MM.1S (cell line): ENCODE measurements at regions not wholly inside any gene's neighbourhood (a gene's known extent, or its start where the extent isn't known, plus 50 kb on each side); places are given as distances from the start of the nearest gene placed in this dataset.

Experiments
- DNase-seq: peaks from one replicate; pipeline ENCODE4 v3.0.0-alpha.2; 2015
- H2AFZ ChIP-seq: fragments of 300-600 bp; sonication (generic); 2 replicates; pipeline ENCODE4 v1.6.0; 2016; ENCODE audit warnings: antibody characterized with exemption, low read length
- H3F3A ChIP-seq: fragments of 300-600 bp; sonication (generic); 2 replicates; pipeline ENCODE4 v1.6.1; 2016; ENCODE audit warnings: mild to moderate bottlenecking, antibody characterized with exemption, low read length, moderate library complexity, mixed read lengths; ENCODE audit not compliant: insufficient read depth
- H3K27ac ChIP-seq: fragments of 300-600 bp; sonication (generic); 2 replicates; pipeline ENCODE4 v1.5.1; 2016; ENCODE audit warnings: mild to moderate bottlenecking, low read length
- H3K27me3 ChIP-seq: fragments of 300-600 bp; sonication (generic); replicated peaks from 2 replicates; pipeline ENCODE4 v1.6.0; 2016; ENCODE audit warnings: low read length; ENCODE audit not compliant: insufficient read depth
- H3K36me3 ChIP-seq: fragments of 300-600 bp; sonication (generic); replicated peaks from 2 replicates; pipeline ENCODE4 v1.6.1; 2016; ENCODE audit warnings: mild to moderate bottlenecking, low read length, mixed read lengths; ENCODE audit not compliant: insufficient read depth
- H3K4me1 ChIP-seq: fragments of 300-600 bp; sonication (generic); 2 replicates; pipeline ENCODE4 v1.6.1; 2016; ENCODE audit warnings: low read length, mixed read lengths
- H3K4me2 ChIP-seq: fragments of 300-600 bp; sonication (generic); 2 replicates; pipeline ENCODE4 v1.6.0; 2016; ENCODE audit warnings: low read depth, low read length
- H3K4me3 ChIP-seq: fragments of 300-600 bp; sonication (generic); 2 replicates; pipeline ENCODE4 v1.5.1; 2016; ENCODE audit warnings: low read length, mixed read lengths
- H3K79me2 ChIP-seq: fragments of 300-600 bp; sonication (generic); 2 replicates; pipeline ENCODE4 v1.6.1; 2016; ENCODE audit warnings: mixed run types, low read length, mixed read lengths
- H3K9ac ChIP-seq: fragments of 300-600 bp; sonication (generic); 2 replicates; pipeline ENCODE4 v1.6.1; 2016; ENCODE audit warnings: low read length, mixed read lengths
- H3K9me2 ChIP-seq: fragments of 300-600 bp; sonication (generic); replicated peaks from 2 replicates; pipeline ENCODE4 v1.6.1; 2016; ENCODE audit warnings: mild to moderate bottlenecking, low read length, mixed read lengths; ENCODE audit not compliant: insufficient read depth
- H3K9me3 ChIP-seq: fragments of 300-600 bp; sonication (generic); replicated peaks from 2 replicates; pipeline ENCODE4 v1.6.1; 2016; ENCODE audit warnings: mild to moderate bottlenecking, low read length, mixed read lengths; ENCODE audit not compliant: insufficient read depth
- H4K20me1 ChIP-seq: fragments of 300-600 bp; sonication (generic); 2 replicates; pipeline ENCODE4 v1.6.1; 2016; ENCODE audit warnings: mild to moderate bottlenecking, low read length, moderate library complexity, mixed read lengths; ENCODE audit not compliant: insufficient read depth
- CTCF ChIP-seq: fragments of 300-600 bp; sonication (generic); IDR thresholded peaks from 2 replicates; pipeline ENCODE4 v1.5.1; 2016; ENCODE audit warnings: antibody characterized with exemption, low read length, mixed read lengths
- EZH2 ChIP-seq: fragments of 300-600 bp; sonication (generic); optimal IDR thresholded peaks from 2 replicates; pipeline ENCODE3; 2017; ENCODE audit warnings: low read depth, mild to moderate bottlenecking, antibody characterized with exemption, low read length, mixed read lengths
- EZH2phosphoT487 ChIP-seq: fragments of 300-600 bp; sonication (generic); IDR thresholded peaks from 2 replicates; pipeline ENCODE4 v1.6.1; 2018; ENCODE audit warnings: antibody characterized with exemption, low read length

- H3K79me2 ChIP-seq: no peaks in the 10 kb centered on the region
- no peaks in the 10 kb centered on the region for H4K20me1 ChIP-seq
- DNase-seq: no peak
- H3K4me1 ChIP-seq: no peaks in the 10 kb centered on the region
- no peak overlapping the region for H3K4me2 ChIP-seq
- no peak overlapping the region for H2AFZ ChIP-seq
- H3F3A ChIP-seq: no peaks in the 10 kb centered on the region
- no peaks in the 10 kb centered on the region for H3K36me3 ChIP-seq
- H3K9me2 ChIP-seq: no peaks in the 10 kb centered on the region
- no peaks in the 10 kb centered on the region for H3K27me3 ChIP-seq
- TF ChIP-seq EZH2 (no peak), EZH2phosphoT487 (no peak), CTCF (no peak)
- H3K4me3 ChIP-seq: no peak overlapping the region
- H3K9ac ChIP-seq: no peak overlapping the region
- H3K27ac ChIP-seq: no peak overlapping the region
- no peaks in the 10 kb centered on the region for H3K9me3 ChIP-seq
These were observed 120.9 kb upstream of the KCTD7 start for GRCh38 chr7:66507764-66508296.

DNA sequence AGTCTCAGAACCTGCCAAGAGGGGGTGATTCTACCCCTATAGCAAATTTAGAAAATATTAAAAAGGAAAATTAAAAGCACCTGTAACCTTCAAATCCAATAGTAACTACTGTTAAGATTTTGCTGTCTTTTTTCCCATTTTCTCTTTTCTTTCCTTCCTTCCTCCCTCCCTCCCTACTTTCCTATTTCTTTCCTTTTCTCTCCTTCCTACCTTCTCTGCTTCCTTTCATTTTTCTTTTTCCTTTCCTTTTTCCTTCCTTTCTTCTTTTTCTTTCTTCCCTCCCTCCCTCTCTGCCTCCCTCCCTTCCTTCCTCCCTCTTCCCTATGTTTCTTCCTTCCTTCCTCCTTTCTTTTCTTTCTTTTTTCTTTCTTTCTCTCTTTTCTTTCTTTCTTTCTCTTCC, 120.2 kb upstream of the KCTD7 start:
- H2AFZ ChIP-seq: no peak overlapping the region
- no peaks in the 10 kb centered on the region for H3K36me3 ChIP-seq
- H3F3A ChIP-seq: no peaks in the 10 kb centered on the region
- no peaks in the 10 kb centered on the region for H3K27me3 ChIP-seq
- H3K9ac ChIP-seq: no peak overlapping the region
- H3K27ac ChIP-seq: no peak overlapping the region
- no peaks in the 10 kb centered on the region for H3K4me1 ChIP-seq
- DNase-seq: no peak
- no peak overlapping the region for H3K4me3 ChIP-seq
- H3K4me2 ChIP-seq: no peak overlapping the region
- no peaks in the 10 kb centered on the region for H3K79me2 ChIP-seq
- no peaks in the 10 kb centered on the region for H3K9me3 ChIP-seq
- H4K20me1 ChIP-seq: no peaks in the 10 kb centered on the region
- H3K9me2 ChIP-seq: no peaks in the 10 kb centered on the region
- no peak for TF ChIP-seq EZH2phosphoT487
- TF ChIP-seq EZH2: no peak
- TF ChIP-seq CTCF: no peak

DNA sequence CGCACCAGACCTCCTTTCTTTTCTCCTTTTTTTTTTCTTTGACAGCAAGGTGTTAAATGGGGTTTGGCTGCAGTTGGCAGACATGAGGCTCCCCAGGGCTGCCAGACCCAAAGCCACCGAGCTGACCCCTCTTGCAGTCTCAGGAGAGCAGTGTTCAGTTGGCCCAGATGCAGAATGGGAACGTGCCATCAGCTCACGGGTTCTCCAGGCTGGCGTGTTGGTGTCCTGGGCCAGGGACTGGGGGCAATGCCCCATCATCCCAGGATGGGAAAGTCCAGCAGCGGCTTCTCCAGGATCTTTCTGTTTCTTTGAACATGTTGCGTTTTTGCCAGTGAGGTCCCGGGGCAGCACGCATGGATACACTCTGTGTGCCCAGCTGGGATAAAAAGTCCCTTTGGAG, 114.6 kb upstream of the KCTD7 start:
- DNase-seq: no peak
- H3F3A ChIP-seq: no peaks in the 10 kb centered on the region
- no peaks in the 10 kb centered on the region for H3K9me3 ChIP-seq
- no peak overlapping the region for H3K4me3 ChIP-seq
- no peaks in the 10 kb centered on the region for H3K27me3 ChIP-seq
- H3K79me2 ChIP-seq: no peaks in the 10 kb centered on the region
- H3K27ac ChIP-seq: no peak overlapping the region
- no peaks in the 10 kb centered on the region for H4K20me1 ChIP-seq
- no peak overlapping the region for H2AFZ ChIP-seq
- H3K4me1 ChIP-seq: no peaks in the 10 kb centered on the region
- H3K36me3 ChIP-seq: no peaks in the 10 kb centered on the region
- no peaks in the 10 kb centered on the region for H3K9me2 ChIP-seq
- no peak overlapping the region for H3K4me2 ChIP-seq
- no peak for TF ChIP-seq EZH2
- no peak for TF ChIP-seq CTCF
- H3K9ac ChIP-seq: no peak overlapping the region
